Left cardiac atrium (tissue), 4 donors: ENCODE measurements at regions not wholly inside any gene's neighbourhood (a gene's known extent, or its start where the extent isn't known, plus 50 kb on each side); places are given as distances from the start of the nearest gene placed in this dataset.
"Not testable (repeated sequence)": the region's sequence is repeated elsewhere in the genome, so short reads cannot be mapped to it uniquely, and the experiment has no call there.

Experiments used
- ATAC-seq, 2 donors: fragments of 200-7000 bp; cut with Tn5 transposase; one replicate each; pipeline ENCODE4 v1.9.1; 2020; ENCODE audit warnings: mild to moderate bottlenecking in 2 of 2, moderate library complexity in 2 of 2
- DNase-seq: peaks from one replicate; pipeline ENCODE4 v3.0.0-alpha.2; 2020
- intact Hi-C, 2 donors: fragments of 100-400 bp; cut with DNase I; formaldehyde crosslinking; loops; one replicate each; pipeline versions ENCODE4 v1.14.1 to v1.15.1; 2022 to 2023
- donor health status: DM: no; HTN: yes; CAD: no.
- donor health status: DM: no; HTN: yes; CAD: no; lungs with severe emphysema.
- donor health status: DM: yes; HTN: yes; CAD: no.
- donor health status: Dilated cardiomyopathy.

DNA sequence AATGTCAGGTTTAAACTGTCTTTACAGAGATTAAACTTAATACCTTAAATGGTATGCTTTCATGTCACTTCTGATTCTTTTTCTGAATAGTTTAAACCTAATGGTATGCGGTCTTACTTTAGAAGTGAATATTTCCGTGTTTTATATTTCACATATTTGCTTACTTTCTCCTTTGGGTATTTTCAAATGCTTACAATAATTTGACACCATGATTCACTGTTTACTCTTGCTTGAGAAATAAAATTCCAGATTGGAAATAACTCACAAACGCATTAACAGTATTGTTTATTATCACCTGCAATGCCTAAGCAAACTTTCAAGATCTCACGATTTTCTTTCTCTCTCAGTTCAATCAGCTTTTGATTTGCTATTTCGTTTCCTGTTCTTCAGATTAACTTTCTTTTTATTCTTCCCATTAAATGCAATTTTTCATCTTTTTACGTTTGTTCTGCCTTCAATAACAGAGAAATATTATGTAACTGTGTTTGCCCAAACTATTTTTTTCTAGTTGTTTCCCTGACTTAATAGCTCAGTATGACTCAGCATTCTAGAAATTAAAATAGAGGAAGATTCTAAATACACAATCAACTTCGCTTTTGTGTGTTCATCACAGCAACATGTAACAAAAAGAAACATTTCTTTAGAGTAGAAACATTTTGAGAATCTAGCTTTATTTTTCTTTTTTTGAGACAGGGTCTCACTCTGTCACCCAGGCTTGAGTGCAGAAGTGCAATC is 955.5 kb upstream of the PRKX start:
- intact Hi-C loops, result no loop called here
- no peak for ATAC-seq

DNA sequence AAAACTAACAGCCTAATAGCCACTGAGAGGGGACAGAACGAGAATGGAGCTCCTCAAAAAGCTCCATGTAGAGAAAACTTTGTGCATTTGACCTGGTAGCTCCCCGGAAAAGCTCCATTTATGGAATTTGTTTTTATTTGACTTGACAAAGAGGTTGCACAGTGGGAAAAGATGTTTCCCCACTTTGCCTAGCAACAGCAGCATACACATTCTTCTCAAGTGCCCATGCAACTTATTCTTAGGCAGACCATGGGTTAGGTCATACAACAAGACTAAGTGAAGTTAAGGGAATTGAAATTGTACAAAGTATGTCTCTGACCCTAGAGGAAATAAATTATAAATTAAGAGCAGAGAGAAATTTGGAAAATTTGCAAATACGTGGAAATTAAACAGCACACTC is 949.6 kb upstream of the PRKX start:
- no peak for DNase-seq
- no peak for ATAC-seq
- intact Hi-C loops, result no loop called here

More for the DNA sequence above, 955.5 kb upstream of the PRKX start:
- no peak for DNase-seq

DNA sequence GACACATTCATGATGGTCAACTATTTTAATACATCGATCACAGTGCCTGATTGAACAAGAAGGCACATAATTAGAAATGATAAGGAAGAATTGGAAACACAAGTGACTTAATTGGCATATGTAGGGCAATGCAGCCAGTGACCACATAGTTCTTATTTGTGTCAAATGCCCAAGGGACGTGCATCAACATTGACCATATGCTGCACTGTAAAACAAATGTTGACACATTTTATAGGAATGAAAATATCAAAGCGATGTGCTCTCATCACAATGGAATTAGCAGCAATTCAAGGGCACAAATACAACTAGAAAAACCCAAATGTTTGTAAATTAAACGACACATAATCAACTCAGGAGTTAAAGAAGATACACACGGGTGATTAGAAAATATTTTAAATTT is 948.3 kb upstream of the PRKX start:
- intact Hi-C loops, result no loop called here
- DNase-seq, result no peak
- no peak for ATAC-seq

DNA sequence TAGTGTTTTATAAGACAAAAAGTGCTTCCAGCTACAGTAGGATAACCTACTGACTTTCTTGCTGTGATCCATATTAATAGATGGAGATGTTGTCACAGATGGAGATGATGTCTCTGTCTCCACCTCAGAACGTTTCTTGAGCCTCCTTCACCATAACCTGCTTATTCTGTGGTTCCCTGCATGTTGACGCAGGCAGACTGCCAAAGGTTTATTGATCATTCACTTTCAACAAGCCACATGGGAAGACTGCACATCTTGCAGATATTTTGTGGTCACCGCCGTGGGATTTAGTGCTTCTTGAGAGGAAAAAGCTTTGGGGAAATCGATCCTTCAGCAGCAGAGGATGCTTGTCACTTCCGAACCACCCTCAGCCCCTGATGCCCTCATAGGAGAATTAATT is 943.0 kb upstream of the PRKX start:
- ATAC-seq, result no peak
- intact Hi-C loops, result no loop called here

DNA sequence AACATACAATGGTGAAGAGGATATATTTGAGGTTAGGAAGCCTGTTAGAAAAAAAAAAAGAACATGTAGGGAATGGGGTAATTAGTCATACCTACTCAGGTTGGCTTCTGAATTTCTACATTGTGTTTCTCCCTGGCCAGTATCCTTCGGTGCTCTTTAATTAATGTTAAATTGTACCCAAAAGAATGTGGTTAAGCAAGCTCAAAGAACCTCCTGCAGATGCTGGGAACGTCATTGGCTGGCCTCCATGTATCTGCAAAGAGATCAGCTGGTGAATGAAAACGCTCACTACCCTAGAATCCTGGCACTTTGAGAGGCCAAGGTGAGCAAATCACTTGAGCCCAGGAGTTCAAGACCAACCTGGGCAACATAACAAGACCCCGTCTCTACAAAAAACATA is 942.3 kb upstream of the PRKX start:
- ATAC-seq (no peak), DNase-seq (no peak)
- intact Hi-C loops, result no loop called here

More for the DNA sequence above, 943.0 kb upstream of the PRKX start:
- no peak for DNase-seq

DNA sequence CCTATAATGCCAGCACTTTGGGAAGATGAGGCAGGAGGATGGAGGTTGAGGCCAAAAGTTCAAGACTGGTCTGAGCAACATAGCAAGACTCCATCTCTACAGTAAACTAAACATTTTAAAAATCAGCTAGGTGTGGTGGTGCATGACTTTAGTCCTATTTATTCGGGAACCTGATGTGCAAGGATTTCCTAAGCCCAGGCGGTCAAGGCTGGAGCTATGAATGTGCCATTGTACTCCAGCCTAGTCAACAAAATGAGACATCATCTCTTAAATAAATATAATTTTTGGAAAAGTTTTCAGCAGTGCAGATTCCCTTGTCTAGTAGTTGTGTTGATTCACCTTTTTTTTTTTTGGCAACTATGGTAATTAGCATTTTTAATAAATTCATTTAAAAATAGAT is 928.7 kb upstream of the PRKX start:
- no peak for DNase-seq
- no peak for ATAC-seq
- intact Hi-C loops, result no loop called here

DNA sequence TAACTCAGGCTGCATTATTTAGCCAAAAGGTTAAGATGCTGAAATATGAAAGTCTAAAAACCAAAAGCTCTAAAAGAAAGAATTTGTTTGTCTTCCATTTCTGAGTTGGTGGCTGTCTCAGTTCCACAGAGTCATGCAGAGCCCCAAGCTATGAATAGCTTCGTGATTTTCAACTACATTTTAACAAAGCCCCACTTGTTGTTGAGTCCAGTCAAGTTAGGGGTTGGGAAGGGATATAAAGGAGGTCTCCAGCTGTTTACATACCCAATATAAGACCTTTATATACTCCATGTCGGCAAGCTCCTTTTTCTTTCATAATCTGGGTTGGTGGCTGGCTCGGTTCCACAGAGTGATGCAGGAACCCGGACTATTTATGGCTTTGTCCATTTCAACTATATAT is 924.6 kb upstream of the PRKX start:
- intact Hi-C loops, result no loop called here

DNA sequence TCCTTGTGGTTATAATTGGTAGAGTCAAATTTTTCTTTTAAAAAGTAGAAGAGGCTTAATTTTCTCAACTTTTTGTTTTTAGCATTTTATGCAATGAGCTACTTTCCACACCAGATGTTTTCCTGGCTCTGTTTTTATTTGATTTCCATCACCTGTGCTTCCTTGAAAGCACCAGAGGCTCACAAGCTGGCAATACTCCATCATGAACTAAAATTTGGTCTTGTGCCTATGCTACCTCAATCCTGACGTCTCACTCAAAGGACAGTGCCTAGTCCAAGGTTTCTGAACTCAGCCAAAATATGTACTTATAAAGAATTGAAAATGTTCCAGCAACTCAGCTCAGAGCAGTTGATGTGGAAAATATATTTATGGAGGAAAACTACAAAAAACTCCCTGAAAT is 914.0 kb upstream of the PRKX start:
- no peak for ATAC-seq
- DNase-seq, result no peak

More for the DNA sequence above, 924.6 kb upstream of the PRKX start:
- DNase-seq (no peak), ATAC-seq (no peak)

DNA sequence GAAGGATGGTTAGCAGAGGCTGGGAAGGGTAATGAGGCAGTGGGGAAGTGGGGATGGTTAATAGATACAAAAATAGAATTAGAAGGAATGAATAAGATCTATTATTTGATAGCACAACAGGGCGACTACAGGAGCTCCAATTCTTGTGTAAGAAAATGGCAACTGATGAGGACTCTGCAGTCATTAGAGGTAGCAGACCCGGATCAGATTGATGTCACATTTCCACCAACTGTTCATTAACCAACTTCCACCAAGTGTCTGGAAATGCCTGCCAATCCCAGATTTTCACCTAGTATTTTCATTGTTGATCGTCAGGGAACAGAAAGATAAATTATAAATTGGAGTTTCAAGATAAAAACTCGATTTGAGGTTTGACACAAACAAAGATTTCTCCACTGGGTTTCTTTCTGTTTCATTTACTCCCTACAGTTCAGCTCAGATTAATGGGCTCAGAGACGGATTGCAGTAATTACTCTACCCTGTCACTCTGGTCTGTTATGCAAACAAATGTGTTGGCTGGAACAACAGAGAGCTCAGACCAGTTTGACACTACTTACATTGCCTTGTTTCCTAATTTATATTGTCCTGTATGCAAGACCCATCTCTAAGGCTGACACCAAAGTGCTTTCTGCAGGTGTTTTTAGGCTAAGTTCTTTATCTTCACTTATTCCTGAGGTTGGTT is 909.2 kb upstream of the PRKX start:
- no peak for ATAC-seq
- no peak for DNase-seq
- intact Hi-C loops, result no loop called here

More for the DNA sequence above, 914.0 kb upstream of the PRKX start:
- intact Hi-C loops, result no loop called here

DNA sequence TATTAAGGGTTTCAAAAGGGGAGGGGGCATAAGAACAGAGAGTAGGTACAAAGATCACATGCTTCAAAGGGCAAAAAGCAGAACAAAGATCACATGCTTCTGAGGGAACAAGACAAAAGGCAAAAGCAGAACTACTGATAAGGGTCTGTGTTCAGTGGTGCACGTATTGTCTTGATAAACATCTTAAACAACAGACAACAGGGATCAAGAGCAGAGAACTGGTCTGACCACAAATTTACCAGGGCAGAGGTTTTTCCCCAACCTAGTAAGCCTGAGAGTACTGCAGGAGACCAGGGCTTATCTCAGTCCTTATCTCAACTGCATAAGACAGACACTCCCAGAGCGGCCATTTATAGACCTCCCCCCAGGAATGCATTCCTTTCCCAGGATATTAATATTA is 900.2 kb upstream of the PRKX start:
- intact Hi-C loops, DNase-seq, ATAC-seq: not testable (repeated sequence)

DNA sequence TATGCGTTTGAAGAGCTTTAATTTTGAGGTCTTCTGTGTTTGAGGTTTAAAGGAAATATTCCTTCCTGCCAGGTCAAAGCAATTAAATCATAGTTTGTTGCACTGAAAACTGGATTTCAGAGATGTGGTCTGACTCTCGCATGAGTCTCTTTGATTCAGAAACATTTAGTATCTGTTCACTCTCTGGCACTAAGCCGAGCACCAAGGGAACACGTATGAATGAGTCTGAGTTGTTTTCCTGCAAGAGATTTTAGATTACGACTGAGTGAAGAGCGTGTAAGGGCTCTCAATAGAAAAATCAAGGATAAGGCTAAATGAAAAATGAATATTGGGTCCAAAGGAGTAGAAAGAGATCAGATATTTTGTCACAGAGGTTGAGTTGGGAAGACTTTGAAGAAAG is 875.4 kb upstream of the PRKX start:
- intact Hi-C loops, result no loop called here
- DNase-seq, result no peak
- no peak for ATAC-seq

DNA sequence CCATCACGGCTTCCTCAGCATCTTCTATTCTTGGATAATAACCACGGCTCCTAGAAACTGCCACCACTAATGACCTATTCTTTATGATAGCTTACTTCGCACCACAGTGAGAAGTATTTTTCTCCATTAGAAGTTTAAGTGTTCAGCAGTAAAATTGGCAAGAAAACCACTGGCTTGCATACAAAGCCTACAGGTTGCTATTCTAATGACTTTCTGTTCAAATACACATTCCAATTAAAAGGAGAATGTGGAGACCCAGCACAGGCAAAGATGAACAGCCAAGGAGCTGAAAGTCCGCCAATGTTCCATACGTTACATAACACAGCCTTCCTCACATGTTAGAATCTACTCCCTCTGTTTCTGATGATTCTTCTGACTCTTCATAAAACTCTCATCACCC is 875.0 kb upstream of the PRKX start:
- intact Hi-C loops, result no loop called here
- ATAC-seq (no peak), DNase-seq (no peak)

DNA sequence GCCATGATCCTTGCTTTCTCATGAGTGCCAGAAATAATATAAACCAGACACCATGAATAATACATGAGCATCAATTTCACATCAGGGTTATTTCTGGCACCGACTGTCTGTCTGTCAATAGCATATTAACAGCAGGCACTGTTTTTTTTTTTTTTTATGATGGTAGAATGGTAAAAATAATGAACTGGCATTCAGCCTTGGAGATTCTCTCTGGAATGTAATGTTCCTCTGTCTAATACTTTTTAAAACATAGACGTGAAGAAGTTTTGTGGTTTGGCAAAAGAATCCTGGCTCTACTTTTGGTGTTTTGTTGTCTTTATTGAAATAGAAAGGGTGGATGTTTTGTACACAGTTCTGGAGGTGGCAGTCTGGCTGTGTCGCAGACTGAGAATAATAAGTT is 874.6 kb upstream of the PRKX start:
- DNase-seq, result no peak
- no peak for ATAC-seq
- intact Hi-C loops, result no loop called here

DNA sequence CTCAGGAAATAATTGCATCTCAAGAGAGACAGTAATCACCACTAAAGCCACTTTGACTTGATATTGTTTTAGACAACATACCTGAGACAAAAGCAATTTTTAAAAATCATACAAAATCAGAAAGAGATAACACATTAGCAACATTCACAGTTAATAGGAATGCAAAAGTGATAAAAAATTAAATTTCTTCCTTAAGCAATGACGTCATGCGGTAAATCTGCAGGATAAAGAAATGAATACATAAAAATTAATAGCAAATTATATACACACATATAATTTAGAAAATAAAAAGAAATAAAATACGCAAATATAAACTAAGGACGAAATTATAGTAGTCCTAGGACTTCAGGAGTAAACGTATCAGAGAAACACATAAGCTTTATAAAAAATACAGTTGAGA is 866.5 kb upstream of the PRKX start:
- ATAC-seq (no peak), DNase-seq (no peak)
- intact Hi-C loops, result no loop called here

DNA sequence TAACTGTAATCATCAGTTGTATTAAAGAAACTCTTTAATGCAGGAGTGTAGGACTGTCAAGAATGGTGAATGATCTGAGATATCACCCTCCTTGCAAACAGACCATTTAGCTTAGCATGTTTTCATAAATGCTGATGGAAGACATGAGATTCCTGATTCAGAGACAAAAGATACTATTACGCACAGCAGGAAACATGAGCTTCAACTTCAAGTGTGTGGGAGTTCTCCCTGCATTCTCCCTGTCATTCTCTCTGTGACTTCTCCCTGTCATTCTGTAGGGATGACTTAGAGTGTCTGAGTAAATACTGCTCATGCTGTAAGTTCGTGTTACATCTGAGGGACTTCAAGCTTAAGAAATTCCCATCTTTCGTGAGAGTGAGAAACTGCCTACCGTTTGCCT is 866.0 kb upstream of the PRKX start:
- intact Hi-C loops, result no loop called here
- DNase-seq (no peak), ATAC-seq (no peak)

DNA sequence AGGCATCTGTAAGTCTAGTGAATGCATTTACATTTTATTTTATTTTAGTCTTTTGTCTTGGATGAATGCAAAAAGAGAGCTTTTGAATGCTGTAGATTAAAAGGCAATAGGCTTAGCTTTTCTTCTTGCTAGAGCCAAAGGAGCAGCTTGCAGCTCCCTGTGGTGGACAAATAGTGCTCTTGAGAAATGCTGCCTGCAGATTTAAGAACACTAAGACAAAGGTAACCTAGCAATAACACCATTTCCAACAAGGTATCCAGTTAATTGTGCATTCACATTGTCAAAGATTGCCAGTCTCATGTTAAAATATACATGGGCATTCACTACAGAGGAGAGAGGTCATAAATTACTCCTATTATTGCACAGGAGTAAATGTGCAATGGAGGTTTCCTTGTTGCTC is 859.2 kb upstream of the PRKX start:
- DNase-seq, result no peak
- ATAC-seq, result no peak
- intact Hi-C loops, result no loop called here

DNA sequence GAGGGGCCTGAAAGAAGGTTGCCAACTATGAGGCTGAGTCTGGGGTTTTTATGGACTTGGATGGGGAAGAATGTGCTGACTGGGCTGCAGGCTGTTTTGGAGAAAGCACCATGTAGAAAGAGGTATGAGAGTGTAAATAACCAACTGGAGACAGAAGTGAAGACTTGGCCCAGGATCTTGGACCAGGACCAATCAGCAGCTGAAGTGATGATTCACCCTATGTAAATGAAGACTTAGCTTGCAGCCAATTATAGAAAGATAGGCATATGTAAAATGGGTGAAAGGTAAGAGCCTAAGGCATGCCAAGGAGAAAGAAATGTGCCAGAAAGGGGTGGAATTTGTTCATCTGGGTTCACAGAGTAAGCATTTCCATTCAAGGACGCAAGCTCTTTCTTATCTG is 856.7 kb upstream of the PRKX start:
- DNase-seq (no peak), ATAC-seq (no peak)
- intact Hi-C loops, result no loop called here

DNA sequence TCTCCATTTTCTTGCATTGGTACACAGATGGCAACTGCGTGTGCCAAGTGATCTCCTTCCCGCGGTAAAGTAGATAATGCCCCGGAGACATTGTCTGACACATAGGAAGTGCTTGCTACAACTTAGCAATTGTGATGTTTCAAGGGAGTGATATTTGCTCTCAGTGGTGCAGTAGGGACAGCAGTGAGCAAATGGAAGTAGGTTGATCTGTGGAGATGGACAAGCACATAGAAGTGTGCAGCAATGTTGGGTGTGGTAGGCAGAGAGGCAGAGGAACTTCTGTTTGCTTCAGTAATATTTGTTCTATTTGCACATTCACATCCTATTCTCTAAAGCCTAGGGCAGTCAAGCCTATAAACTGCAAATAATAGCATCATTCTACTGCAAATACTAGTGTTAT is 846.7 kb upstream of the PRKX start:
- DNase-seq, result no peak
- intact Hi-C loops, result no loop called here
- no peak for ATAC-seq

DNA sequence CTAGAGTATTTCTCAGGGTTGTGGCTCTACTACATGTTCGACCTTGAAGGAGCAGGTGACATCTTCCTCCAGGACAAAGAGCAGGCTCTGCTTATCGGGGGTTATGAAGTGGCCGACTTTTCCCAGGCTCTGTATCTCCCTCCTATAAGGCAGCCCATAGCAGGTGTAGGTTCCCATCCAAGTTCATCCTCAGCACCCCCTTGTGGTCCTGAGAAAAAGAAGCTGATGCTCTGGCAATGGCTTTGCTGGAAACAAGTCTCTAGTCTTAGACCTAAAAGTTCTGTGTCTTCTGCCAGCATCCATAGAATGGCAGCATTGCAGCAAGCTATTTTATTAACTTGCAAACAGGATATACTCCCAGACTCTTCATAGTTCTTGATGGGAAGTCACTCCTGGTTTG is 836.6 kb upstream of the PRKX start:
- ATAC-seq, result no peak
- intact Hi-C loops, result no loop called here

DNA sequence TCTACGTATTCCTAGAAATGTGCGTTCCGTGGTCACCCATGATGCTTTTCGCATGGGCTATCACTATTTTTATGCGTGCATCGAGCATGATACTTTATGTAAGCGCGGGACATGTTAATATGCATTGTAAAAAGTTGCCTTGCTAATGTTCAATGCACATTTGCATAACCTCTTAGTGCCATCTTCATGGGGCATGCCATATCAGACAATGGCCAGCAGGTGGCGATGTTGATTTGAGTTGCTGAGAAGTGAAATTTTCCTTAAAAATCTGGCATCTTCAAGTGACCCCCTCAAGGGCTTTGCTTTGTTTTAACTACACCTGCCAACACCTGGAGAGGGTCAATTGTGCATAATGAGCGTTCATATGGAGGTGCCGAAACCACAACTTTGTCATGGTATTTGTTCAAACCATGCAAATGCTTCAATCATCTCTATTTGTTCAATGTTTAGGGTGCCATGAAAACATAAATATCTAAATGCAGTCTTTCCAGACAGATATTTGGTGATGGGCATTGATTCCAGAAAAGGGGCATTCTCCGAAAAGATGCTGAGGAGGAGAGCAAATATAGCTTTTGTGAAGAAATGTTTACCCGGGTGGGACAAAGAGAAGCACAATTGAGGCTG is 833.9 kb upstream of the PRKX start:
- intact Hi-C loops, result no loop called here
- ATAC-seq, result no peak
- DNase-seq, result peak; percentile 20

More for the DNA sequence above, 836.6 kb upstream of the PRKX start:
- no peak for DNase-seq

DNA sequence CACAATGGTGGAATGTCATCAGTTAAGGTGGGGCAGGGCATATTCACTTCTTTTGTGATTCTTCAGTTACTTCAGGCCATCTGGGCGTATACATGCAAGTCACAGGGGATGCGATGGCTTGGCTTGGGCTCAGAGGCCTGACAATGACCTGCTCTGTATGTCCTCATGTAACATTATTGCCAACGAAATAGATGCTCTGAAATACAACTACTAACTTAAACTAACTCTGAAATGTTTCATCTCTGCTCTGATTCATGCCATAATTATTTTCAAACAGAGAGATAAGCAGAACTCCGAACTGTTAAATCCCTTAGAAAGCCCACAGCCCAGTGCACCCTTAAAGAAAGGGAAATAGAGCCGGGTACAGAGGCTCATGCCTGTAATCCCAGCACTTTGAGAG is 832.7 kb upstream of the PRKX start:
- intact Hi-C loops, DNase-seq, ATAC-seq: not testable (repeated sequence)
